GM12873 (cell line): ENCODE measurements at regions not wholly inside any gene's neighbourhood (a gene's known extent, or its start where the extent isn't known, plus 50 kb on each side); places are given as distances from the start of the nearest gene placed in this dataset.

Experiments used
- CTCF ChIP-seq: IDR thresholded peaks from 2 replicates; pipeline ENCODE4 v1.5.1; 2012; ENCODE audit warnings: low read depth, mild to moderate bottlenecking, moderate library complexity, low read length, control low read depth; ENCODE audit not compliant: insufficient read depth; ENCODE audit errors: missing control alignments

- no peak for TF ChIP-seq CTCF
Measured at GRCh38 chr2:15681089-15681885, 89.6 kb downstream of the DDX1 start.

- no peak for TF ChIP-seq CTCF
Measured at GRCh38 chr2:15682354-15682753, 90.7 kb downstream of the DDX1 start.

- TF ChIP-seq CTCF, result no peak
Measured at GRCh38 chr2:15684161-15685039, 92.7 kb downstream of the DDX1 start.

GRCh38 chr2:15685143-15685542 is 93.5 kb downstream of the DDX1 start:
- no peak for TF ChIP-seq CTCF

- TF ChIP-seq CTCF, result no peak
Measured at GRCh38 chr2:15686643-15687042, 95.0 kb downstream of the DDX1 start.

- TF ChIP-seq CTCF, result no peak
Measured at GRCh38 chr2:15687243-15687642, 95.6 kb downstream of the DDX1 start.

- TF ChIP-seq CTCF, result no peak
Measured at GRCh38 chr2:15687720-15688119, 96.1 kb downstream of the DDX1 start.
